ENCODE measurements at regions not wholly inside any gene's neighbourhood (a gene's known extent, or its start where the extent isn't known, plus 50 kb on each side); places are given as distances from the start of the nearest gene placed in this dataset.

- no peak overlapping the region for H3K4me3 ChIP-seq (ENCODE audit: low read depth, low read length)
- TF ChIP-seq, protein P1, sequence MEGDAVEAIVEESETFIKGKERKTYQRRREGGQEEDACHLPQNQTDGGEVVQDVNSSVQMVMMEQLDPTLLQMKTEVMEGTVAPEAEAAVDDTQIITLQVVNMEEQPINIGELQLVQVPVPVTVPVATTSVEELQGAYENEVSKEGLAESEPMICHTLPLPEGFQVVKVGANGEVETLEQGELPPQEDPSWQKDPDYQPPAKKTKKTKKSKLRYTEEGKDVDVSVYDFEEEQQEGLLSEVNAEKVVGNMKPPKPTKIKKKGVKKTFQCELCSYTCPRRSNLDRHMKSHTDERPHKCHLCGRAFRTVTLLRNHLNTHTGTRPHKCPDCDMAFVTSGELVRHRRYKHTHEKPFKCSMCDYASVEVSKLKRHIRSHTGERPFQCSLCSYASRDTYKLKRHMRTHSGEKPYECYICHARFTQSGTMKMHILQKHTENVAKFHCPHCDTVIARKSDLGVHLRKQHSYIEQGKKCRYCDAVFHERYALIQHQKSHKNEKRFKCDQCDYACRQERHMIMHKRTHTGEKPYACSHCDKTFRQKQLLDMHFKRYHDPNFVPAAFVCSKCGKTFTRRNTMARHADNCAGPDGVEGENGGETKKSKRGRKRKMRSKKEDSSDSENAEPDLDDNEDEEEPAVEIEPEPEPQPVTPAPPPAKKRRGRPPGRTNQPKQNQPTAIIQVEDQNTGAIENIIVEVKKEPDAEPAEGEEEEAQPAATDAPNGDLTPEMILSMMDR (conservative IDR thresholded peaks at IDR 0.05; ENCODE audit: low read depth, low read length): no peak
- DNase-seq (ENCODE audit: low read depth): no peak
These were observed 207.5 kb downstream of the KIF26A start for GRCh38 chr14:104345621-104346462.

DNA sequence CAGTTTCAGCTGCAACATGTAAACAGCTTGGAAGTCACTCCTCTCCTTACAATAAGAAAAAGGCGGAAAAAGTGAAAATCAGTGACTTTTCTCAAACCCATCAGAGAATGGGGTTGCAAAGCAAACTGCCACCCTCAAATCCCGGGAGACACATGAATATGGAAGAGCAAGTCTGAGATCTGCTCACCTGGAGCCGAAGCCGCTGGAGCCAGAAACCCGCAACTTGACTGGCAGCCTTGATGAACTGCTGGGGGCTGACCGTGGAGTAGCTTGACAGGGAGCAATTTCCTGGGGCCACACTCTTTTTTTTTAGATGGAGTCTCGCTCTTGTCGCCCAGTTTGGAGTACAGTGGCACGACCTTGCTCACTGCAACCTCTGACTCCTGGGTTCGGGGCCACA lies 208.2 kb downstream of the KIF26A start:
- DNase-seq (ENCODE audit: low read depth): no peak
- H3K4me3 ChIP-seq (ENCODE audit: low read depth, low read length): no peak overlapping the region
- TF ChIP-seq, protein P1 (conservative IDR thresholded peaks at IDR 0.05; ENCODE audit: low read depth, low read length): no peak

DNA sequence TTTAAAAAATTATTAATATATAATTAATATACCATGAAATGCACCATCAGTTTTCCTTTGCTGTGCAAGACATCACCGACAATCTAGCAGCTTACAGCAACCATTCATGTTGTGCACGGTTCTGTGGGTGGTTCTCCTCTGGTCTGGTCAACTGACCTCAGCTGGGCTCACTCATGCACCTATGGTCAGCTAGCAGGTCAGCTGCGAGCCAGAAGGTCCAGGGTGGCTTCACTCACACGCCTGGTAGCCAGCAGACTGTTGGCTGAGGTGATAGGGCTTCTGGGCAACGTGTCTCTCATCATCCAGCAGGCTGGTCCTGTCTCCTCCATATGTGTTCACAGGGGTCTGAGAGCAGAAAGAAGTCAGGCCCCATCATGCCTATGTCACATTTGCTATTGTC lies 210.4 kb downstream of the KIF26A start:
- TF ChIP-seq, protein P1 (conservative IDR thresholded peaks at IDR 0.05; ENCODE audit: low read depth, low read length): no peak
- H3K4me3 ChIP-seq (ENCODE audit: low read depth, low read length): no peak overlapping the region
- no peak for DNase-seq (ENCODE audit: low read depth)

DNA sequence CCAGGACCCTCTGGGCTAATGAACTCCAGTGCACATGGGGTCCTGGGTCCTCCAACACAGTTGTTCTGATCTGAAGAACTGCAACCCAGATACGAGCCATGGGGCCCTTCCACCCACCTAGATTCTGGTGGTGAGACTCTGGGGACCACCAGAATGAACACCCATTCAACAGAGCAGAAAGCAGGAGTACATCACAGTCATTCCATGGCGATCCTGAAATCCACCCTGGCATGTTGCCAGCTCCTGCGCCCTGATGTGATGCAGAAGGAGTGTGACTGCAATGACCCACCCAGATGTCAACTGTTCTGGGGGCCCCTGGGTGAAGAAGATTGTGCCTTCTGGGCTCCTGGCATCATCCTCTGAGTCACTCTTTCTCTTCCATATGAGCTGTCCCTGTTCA lies 211.6 kb downstream of the KIF26A start:
- DNase-seq (ENCODE audit: low read depth): no peak
- TF ChIP-seq, protein P1 (conservative IDR thresholded peaks at IDR 0.05; ENCODE audit: low read depth, low read length): no peak
- no peak overlapping the region for H3K4me3 ChIP-seq (ENCODE audit: low read depth, low read length)

GRCh38 chr14:104350463-104351185 lies 212.2 kb downstream of the KIF26A start:
- DNase-seq (ENCODE audit: low read depth): no peak
- TF ChIP-seq, protein P1 (conservative IDR thresholded peaks at IDR 0.05; ENCODE audit: low read depth, low read length): no peak

DNA sequence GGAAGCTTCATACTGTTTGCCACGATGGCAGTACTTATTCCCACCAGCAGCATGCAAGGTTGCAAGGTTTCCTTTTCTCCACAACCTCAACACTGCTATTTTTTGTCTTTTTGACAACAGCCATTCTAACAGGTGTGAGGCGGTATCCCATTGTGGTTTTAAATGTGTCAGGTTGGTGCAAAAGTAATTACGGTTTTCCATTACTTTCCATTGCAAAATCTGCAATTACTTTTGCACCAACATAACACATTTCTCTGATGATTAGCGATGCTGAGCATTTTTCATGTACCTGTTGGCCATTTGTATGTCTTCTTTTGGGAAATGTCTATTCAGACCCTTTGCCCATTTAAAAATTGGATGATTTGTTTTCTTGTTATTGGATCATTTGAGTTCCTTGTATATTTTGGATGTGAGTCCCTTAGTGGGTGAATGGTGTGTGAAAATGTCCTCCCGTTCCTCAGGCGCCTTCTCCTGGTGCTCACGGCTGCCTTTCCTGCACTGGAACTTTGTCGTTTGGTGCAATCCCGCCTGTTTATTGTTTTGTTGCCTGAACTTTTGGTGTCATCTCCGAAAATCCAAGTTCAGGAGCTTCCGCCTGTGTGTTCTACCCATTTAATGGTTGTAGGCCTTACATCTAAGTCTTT lies 213.6 kb downstream of the KIF26A start:
- TF ChIP-seq, protein P1 (conservative IDR thresholded peaks at IDR 0.05; ENCODE audit: low read depth, low read length): no peak
- no peak for DNase-seq (ENCODE audit: low read depth)
- H3K4me3 ChIP-seq (ENCODE audit: low read depth, low read length): no peak overlapping the region

More at GRCh38 chr14:104350463-104351185, 212.2 kb downstream of the KIF26A start:
- H3K4me3 ChIP-seq (ENCODE audit: low read depth, low read length): no peak overlapping the region

All from epithelial cell of proximal tubule (primary cell).